GM19468 (cell line): ENCODE measurements at regions not wholly inside any gene's neighbourhood (a gene's known extent, or its start where the extent isn't known, plus 50 kb on each side); places are given as distances from the start of the nearest gene placed in this dataset.
"Not testable (repeated sequence)": the region's sequence is repeated elsewhere in the genome, so short reads cannot be mapped to it uniquely, and the experiment has no call there.

Source experiments
- ATAC-seq: cut with Tn5 transposase; IDR thresholded peaks from one replicate; pipeline ENCODE4 v1.9.1; 2021; ENCODE audit warnings: mild to moderate bottlenecking, moderate library complexity, moderate number of reproducible peaks; ENCODE audit not compliant: unreplicated experiment; ENCODE audit errors: extremely low read depth

DNA sequence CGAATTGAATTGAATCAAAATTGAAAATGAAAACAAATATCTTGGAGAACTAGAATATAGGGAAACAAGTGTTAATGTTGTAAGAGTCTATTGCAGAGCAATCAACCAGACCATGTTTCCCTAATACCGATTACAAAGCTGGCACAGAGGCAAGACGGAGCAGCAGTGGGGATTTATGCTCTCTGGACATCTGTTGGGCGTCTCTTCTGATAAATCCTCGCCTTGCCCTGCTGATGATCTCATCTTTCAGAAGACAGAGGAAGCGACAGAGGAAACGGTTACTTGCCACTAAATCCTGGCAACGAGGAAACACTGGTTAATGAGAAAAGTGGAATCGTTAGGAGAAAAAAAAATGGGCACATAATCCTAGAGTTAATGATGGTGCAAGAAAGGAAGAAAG is 112.4 kb upstream of the RRN3 start:
- ATAC-seq: not testable (repeated sequence)

DNA sequence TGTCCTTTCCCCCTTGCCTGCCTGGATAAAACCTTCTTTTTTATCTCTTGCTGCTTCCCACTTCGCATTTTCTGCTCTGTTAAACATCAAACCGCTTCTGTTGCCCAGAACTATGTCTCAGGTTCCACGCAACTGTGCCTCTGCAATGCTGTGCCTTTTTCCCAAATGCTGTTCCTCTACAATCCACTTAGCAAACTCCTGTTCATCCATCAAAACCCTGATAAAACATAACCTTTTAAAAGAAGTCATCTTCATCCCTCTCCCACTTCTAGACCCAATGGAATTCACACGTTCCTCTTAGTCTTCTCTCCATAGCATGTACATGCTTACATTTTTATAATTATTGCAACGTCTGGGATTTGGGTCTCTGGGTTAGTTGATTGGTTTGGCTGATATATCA is 111.9 kb upstream of the RRN3 start:
- ATAC-seq: not testable (repeated sequence)

- not testable (repeated sequence) for ATAC-seq
Measured at GRCh38 chr16:15204571-15204970, 110.5 kb upstream of the RRN3 start.

GRCh38 chr16:15192813-15193212 is 98.7 kb upstream of the RRN3 start:
- ATAC-seq: not testable (repeated sequence)

GRCh38 chr16:15192197-15192596 is 98.1 kb upstream of the RRN3 start:
- not testable (repeated sequence) for ATAC-seq

GRCh38 chr16:15189478-15189877 is 95.4 kb upstream of the RRN3 start:
- not testable (repeated sequence) for ATAC-seq
